K562 (cell line): ENCODE measurements at regions not wholly inside any gene's neighbourhood (a gene's known extent, or its start where the extent isn't known, plus 50 kb on each side); places are given as distances from the start of the nearest gene placed in this dataset.

Source experiments
- ATF4 ChIP-seq: fragments of 450-650 bp; formaldehyde crosslinking; IDR thresholded peaks from 2 replicates; pipeline ENCODE4 v1.4.0; 2022; ENCODE audit warnings: mild to moderate bottlenecking, moderate library complexity
- HDAC3 ChIP-seq: fragments of 450-650 bp; IDR thresholded peaks from 2 replicates; pipeline ENCODE4 v1.6.1; 2018; ENCODE audit warnings: borderline replicate concordance, mild to moderate bottlenecking, moderate library complexity; ENCODE audit not compliant: partially characterized antibody
- ZBTB11 ChIP-seq, 3 experiments: fragments of 200-800 bp in 1 of 3; fragments of 250-450 bp in 1 of 3; fragments of 450-650 bp in 1 of 3; sonication (Bioruptor Pico) in 1 of 3; sonication (Bioruptor generic) in 1 of 3; formaldehyde crosslinking in 1 of 3; IDR thresholded peaks; 2 replicates each; pipeline versions ENCODE4 v1.6.1 to v1.8.0; 2016 to 2022; ENCODE audit warnings: mild to moderate bottlenecking in 2 of 3, missing genetic modification characterization in 2 of 3, missing compliant biosample characterization in 1 of 3, moderate library complexity in 1 of 3

- no peak for TF ChIP-seq ATF4 (CRISPR knock-in tag)
- TF ChIP-seq ZBTB11 (CRISPR knock-in tag; IDR thresholded peaks at IDR 0.05), result peak in 1 of 3 experiments; percentile 49; a peak in 1 of 6 replicates
- peak; percentile 70 for TF ChIP-seq HDAC3
Observed at GRCh38 chr4:79678472-79679202, 270.6 kb upstream of the GK2 start.
